HepG2 (cell line): ENCODE measurements at regions not wholly inside any gene's neighbourhood (a gene's known extent, or its start where the extent isn't known, plus 50 kb on each side); places are given as distances from the start of the nearest gene placed in this dataset.

Experiments
- ATAC-seq: fragments of 200-7000 bp; cut with Tn5 transposase; 3 replicates; pipeline ENCODE4 v1.9.1; 2020; ENCODE audit warnings: mild to moderate bottlenecking, moderate library complexity
- BruUV-seq: library from RNA; stranded (reverse); fragments of 400-500 nt; replicated peaks from 2 replicates; lab custom pipeline; 2021; lab: Mats Ljungman, UMichigan
- CTCF ChIA-PET: fragments of 300-600 bp; formaldehyde crosslinking; extraction: SDS; loops from one replicate; lab custom pipeline; 2021; ENCODE audit warnings: low total read pairs, inconsistent platforms, low intra/inter-chr PET ratio; lab: Yijun Ruan, JAX
- POLR2A ChIA-PET: fragments of 350-600 bp; sonication (Branson Sonifier 250); formaldehyde crosslinking; loops from one replicate; lab custom pipeline; 2020; ENCODE audit warnings: antibody characterized with exemption, inconsistent platforms; lab: Yijun Ruan, JAX
- DNase-seq: peaks from one replicate; pipeline ENCODE4 v3.0.0-alpha.2; 2015; ENCODE audit warnings: low spot score
- FAIRE-seq: peaks from 3 replicates; lab custom pipeline; 2011; peaks lifted over from hg19 to GRCh38; lab: Jason Lieb, UNC
- H2AFZ ChIP-seq: one replicate; pipeline ENCODE4 v1.6.1; 2011; ENCODE audit warnings: low read length, inconsistent platforms
- H3K27ac ChIP-seq: fragments of 300-600 bp; 3 replicates; pipeline ENCODE4 v1.8.0; 2011; ENCODE audit warnings: mixed run types, mild to moderate bottlenecking, mixed read lengths, low read length, inconsistent platforms; ENCODE audit not compliant: insufficient read depth; ENCODE audit errors: extremely low read length
- H3K27me3 ChIP-seq, 2 experiments: fragments of 200-600 bp in 1 of 2; 2 replicates in 1 of 2; 3 replicates in 1 of 2; pipeline versions ENCODE4 v1.6.0 to v1.8.0; 2011; ENCODE audit warnings: low read length in 2 of 2, mild to moderate bottlenecking in 2 of 2, moderate library complexity in 2 of 2, inconsistent platforms in 1 of 2; ENCODE audit not compliant: insufficient read depth in 2 of 2, control insufficient read depth in 1 of 2
- H3K36me3 ChIP-seq, 2 experiments: fragments of 200-600 bp in 1 of 2; replicated peaks in 1 of 2; 2 replicates in 1 of 2; 3 replicates in 1 of 2; pipeline versions ENCODE4 v1.5.1 to v1.8.0; 2011; ENCODE audit warnings: low read length in 2 of 2, inconsistent platforms in 1 of 2; ENCODE audit not compliant: insufficient read depth in 2 of 2, control insufficient read depth in 1 of 2
- H3K4me1 ChIP-seq: 2 replicates; pipeline ENCODE4 v1.5.1; 2012; ENCODE audit warnings: low read length, inconsistent platforms; ENCODE audit not compliant: insufficient read depth
- H3K4me2 ChIP-seq: 2 replicates; pipeline ENCODE4 v1.6.0; 2011; ENCODE audit warnings: low read depth, low read length, inconsistent platforms
- H3K4me3 ChIP-seq, 3 experiments: fragments of 200-600 bp in 1 of 3; sonication (generic), shearing (Covaris generic) in 1 of 3; replicated peaks in 1 of 3; 2 replicates each; pipeline ENCODE4 v1.5.1; 2011 to 2016; ENCODE audit warnings: low read length in 3 of 3, inconsistent platforms in 2 of 3, low read depth in 2 of 3, mild to moderate bottlenecking in 2 of 3, control low read depth in 1 of 3, mixed read lengths in 1 of 3; ENCODE audit not compliant: insufficient read depth in 1 of 3
- H3K79me2 ChIP-seq: one replicate; pipeline ENCODE4 v1.6.1; 2011; ENCODE audit warnings: low read length, inconsistent platforms; ENCODE audit not compliant: insufficient read depth
- H3K9ac ChIP-seq: 2 replicates; pipeline ENCODE4 v1.6.0; 2011; ENCODE audit warnings: mild to moderate bottlenecking, low read depth, low read length, inconsistent platforms; ENCODE audit not compliant: insufficient read depth
- H3K9me3 ChIP-seq: 2 replicates; pipeline ENCODE4 v1.5.1; 2012; ENCODE audit warnings: mild to moderate bottlenecking, low read length
- H4K20me1 ChIP-seq: 2 replicates; pipeline ENCODE4 v1.6.0; 2011; ENCODE audit warnings: inconsistent platforms, mild to moderate bottlenecking, low read length, moderate library complexity; ENCODE audit not compliant: insufficient read depth
- ARNT2 ChIP-seq: sonication (generic); formaldehyde crosslinking; IDR thresholded peaks from 2 replicates; pipeline ENCODE4 v1.8.0; 2022; ENCODE audit warnings: mild to moderate bottlenecking, low read depth, missing genetic modification reagents, moderate library complexity
- ELF1 ChIP-seq: sonication (generic); formaldehyde crosslinking; IDR thresholded peaks from 2 replicates; pipeline ENCODE4 v1.4.0; 2020; ENCODE audit warnings: missing genetic modification reagents
- ERF ChIP-seq: IDR thresholded peaks from 2 replicates; pipeline ENCODE4 v1.6.1; 2018; ENCODE audit warnings: missing biosample characterization, missing genetic modification reagents
- KDM6A ChIP-seq: IDR thresholded peaks from 2 replicates; pipeline ENCODE4 v1.6.1; 2016; ENCODE audit warnings: low read depth
- MZF1 ChIP-seq: sonication (generic); formaldehyde crosslinking; IDR thresholded peaks from 2 replicates; pipeline ENCODE4 v1.8.1; 2023; ENCODE audit warnings: mild to moderate bottlenecking, missing genetic modification reagents, borderline replicate concordance
- NCOR1 ChIP-seq: fragments of 200-600 bp; sonication (generic); IDR thresholded peaks from 2 replicates; pipeline ENCODE4 v1.7.0; 2017; ENCODE audit warnings: antibody characterized with exemption, low read length, borderline replicate concordance
- NRL ChIP-seq: sonication (generic); formaldehyde crosslinking; IDR thresholded peaks from 2 replicates; pipeline ENCODE4 v1.5.0; 2020; ENCODE audit warnings: missing genetic modification reagents, mild to moderate bottlenecking, moderate library complexity, borderline replicate concordance
- SYNCRIP ChIP-seq: fragments of 200-400 bp; formaldehyde crosslinking; IDR thresholded peaks from 2 replicates; pipeline ENCODE4 v1.6.1; 2018; ENCODE audit warnings: mild to moderate bottlenecking, low read depth, low read length; ENCODE audit not compliant: insufficient read depth
- ZFP41 ChIP-seq: sonication (generic); formaldehyde crosslinking; IDR thresholded peaks from 2 replicates; pipeline ENCODE4 v1.4.0; 2020; ENCODE audit warnings: mild to moderate bottlenecking, missing genetic modification reagents, borderline replicate concordance
- ZNF136 ChIP-seq: sonication (generic); formaldehyde crosslinking; IDR thresholded peaks from 2 replicates; pipeline ENCODE4 v1.8.1; 2022; ENCODE audit warnings: low read depth, mild to moderate bottlenecking, moderate library complexity, missing genetic modification reagents
- ZNF33A ChIP-seq: sonication (generic); formaldehyde crosslinking; IDR thresholded peaks from 2 replicates; pipeline ENCODE4 v1.5.1; 2020; ENCODE audit warnings: missing genetic modification reagents, mild to moderate bottlenecking, moderate library complexity, borderline replicate concordance
- ZNF569 ChIP-seq: sonication (generic); formaldehyde crosslinking; IDR thresholded peaks from 2 replicates; pipeline ENCODE4 v1.5.0; 2020; ENCODE audit warnings: mild to moderate bottlenecking, missing genetic modification reagents, moderate library complexity, borderline replicate concordance
- ZSCAN25 ChIP-seq: sonication (generic); formaldehyde crosslinking; IDR thresholded peaks from 2 replicates; pipeline ENCODE4 v1.8.0; 2022; ENCODE audit warnings: mild to moderate bottlenecking, missing genetic modification reagents
- in situ Hi-C: cut with HindIII; loops from 2 replicates; pipeline ENCODE4 v1.10.0; 2017; ENCODE audit warnings: low pct_unique_long_range_greater_than_20kb; ENCODE audit not compliant: extremely low pct_ligation_motif_present
- intact Hi-C: fragments of 100-400 bp; cut with micrococcal nuclease; formaldehyde crosslinking; loops from one replicate; pipeline ENCODE4 v1.10.0; 2022; ENCODE audit not compliant: unreplicated experiment
- TF ChIP-seq, protein P1 (sequence below): sonication (generic); formaldehyde crosslinking; IDR thresholded peaks from 2 replicates; pipeline ENCODE4 v1.5.1; 2020; ENCODE audit warnings: missing genetic modification reagents, mild to moderate bottlenecking, borderline replicate concordance

DNA sequence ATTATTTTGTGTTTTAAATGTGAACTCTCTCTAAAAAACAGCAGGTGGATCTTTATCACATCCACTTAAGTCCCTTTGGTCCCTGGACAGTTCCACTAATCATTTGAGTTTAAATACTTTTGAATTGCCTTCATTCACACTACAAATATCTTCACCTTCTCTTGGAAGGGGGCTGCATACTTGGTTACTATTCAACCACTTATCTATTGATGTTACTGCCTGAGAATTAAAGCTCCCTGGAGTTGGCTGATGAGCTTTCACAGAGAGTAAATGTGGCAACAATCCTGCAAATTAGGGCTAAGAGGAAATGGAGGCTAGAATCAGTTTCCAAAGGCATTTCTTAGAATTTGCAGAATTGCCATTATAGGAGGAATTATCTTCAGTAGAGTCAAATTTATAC, 180.4 kb downstream of the ST8SIA4 start (continued):
- TF ChIP-seq ZNF33A (CRISPR knock-in tag): no peak

DNA sequence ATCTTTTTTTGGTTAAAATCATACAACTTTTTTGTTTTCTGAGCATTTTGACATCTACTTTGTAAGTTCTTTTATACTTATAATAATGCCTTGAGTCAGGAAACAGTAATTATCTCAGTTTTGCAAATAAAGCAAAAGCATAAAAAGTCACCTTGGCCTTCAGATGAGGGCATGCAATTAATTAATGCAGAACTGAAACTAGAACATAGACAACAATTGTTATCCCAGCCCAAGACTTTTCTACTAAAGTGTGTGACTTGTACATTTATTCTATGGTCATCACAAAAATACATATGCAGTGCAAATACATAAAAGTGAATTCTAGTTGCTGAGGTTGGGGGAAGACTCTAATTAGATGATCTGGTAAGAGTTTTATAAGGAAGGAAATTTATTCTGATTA, 179.9 kb downstream of the ST8SIA4 start:
- BruUV-seq: no TSS peak
- Histone ChIP-seq H3K4me1 (no peaks in the 10 kb centered on the region), H3K36me3 (no peaks in the 10 kb centered on the region), H3K27me3 (no peaks in the 10 kb centered on the region), H3K9ac (no peak overlapping the region), H3K9me3 (no peaks in the 10 kb centered on the region), H3K4me3 (no peak overlapping the region), H4K20me1 (no peaks in the 10 kb centered on the region), H3K79me2 (no peaks in the 10 kb centered on the region), H2AFZ (no peak overlapping the region), H3K27ac (no peak overlapping the region), H3K4me2 (no peak overlapping the region)
- in situ Hi-C loops: no loop called here
- ChIA-PET POLR2A (no interaction called here), CTCF (no interaction called here)
- TF ChIP-seq ZNF569 (CRISPR knock-in tag) (no peak), ERF (CRISPR knock-in tag) (no peak), SYNCRIP (no peak), ZNF136 (no peak), ZFP41 (CRISPR knock-in tag) (no peak), NCOR1 (no peak), ELF1 (CRISPR knock-in tag) (no peak), ZSCAN25 (CRISPR knock-in tag) (no peak), KDM6A (CRISPR knock-in tag) (no peak), MZF1 (CRISPR knock-in tag) (no peak), NRL (CRISPR knock-in tag) (no peak), ARNT2 (CRISPR knock-in tag) (no peak)
- TF ChIP-seq, protein P1, sequence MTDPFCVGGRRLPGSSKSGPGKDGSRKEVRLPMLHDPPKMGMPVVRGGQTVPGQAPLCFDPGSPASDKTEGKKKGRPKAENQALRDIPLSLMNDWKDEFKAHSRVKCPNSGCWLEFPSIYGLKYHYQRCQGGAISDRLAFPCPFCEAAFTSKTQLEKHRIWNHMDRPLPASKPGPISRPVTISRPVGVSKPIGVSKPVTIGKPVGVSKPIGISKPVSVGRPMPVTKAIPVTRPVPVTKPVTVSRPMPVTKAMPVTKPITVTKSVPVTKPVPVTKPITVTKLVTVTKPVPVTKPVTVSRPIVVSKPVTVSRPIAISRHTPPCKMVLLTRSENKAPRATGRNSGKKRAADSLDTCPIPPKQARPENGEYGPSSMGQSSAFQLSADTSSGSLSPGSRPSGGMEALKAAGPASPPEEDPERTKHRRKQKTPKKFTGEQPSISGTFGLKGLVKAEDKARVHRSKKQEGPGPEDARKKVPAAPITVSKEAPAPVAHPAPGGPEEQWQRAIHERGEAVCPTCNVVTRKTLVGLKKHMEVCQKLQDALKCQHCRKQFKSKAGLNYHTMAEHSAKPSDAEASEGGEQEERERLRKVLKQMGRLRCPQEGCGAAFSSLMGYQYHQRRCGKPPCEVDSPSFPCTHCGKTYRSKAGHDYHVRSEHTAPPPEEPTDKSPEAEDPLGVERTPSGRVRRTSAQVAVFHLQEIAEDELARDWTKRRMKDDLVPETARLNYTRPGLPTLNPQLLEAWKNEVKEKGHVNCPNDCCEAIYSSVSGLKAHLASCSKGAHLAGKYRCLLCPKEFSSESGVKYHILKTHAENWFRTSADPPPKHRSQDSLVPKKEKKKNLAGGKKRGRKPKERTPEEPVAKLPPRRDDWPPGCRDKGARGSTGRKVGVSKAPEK (CRISPR knock-in tag): no peak
- ATAC-seq: no peak
- intact Hi-C loops: no loop called here
- FAIRE-seq: no peak
- no peak for DNase-seq
